Astrocyte of the cerebellum (primary cell): ENCODE measurements at regions not wholly inside any gene's neighbourhood (a gene's known extent, or its start where the extent isn't known, plus 50 kb on each side); places are given as distances from the start of the nearest gene placed in this dataset.

ENCODE experiments used
- DNase-seq: peaks from one replicate; pipeline ENCODE4 v3.0.0-alpha.2; 2011; ENCODE audit warnings: low read depth
- H3K4me3 ChIP-seq: 2 replicates; pipeline ENCODE4 v1.5.1; 2011; ENCODE audit warnings: mild to moderate bottlenecking, low read depth, low read length, moderate library complexity
- CTCF ChIP-seq: IDR thresholded peaks from 2 replicates; pipeline ENCODE4 v1.5.1; 2012; ENCODE audit warnings: low read length, low read depth, moderate library complexity, mild to moderate bottlenecking; ENCODE audit errors: missing control alignments
- in situ Hi-C: cut with HindIII; loops from 2 replicates; pipeline ENCODE4 v1.10.0; 2017; ENCODE audit warnings: low sequenced_read_pairs

DNA sequence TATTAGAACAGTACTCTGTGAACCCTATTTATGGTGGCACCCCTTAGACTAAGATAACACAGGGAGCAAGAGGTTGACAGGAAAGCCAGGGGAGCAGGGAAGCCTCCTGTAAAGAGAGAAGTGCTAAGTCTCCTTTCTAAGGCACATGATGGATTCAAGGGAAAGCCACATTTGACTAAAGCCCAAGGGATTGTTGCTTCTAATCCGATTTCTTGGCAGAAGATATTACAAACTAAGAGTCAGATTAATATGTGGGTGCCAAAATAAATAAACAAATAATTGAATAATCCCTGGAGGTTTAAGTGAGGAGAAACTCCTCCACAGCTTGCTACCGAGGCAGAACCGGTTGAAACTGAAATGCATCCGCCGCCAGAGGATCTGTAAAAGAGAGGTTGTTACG, 333.2 kb downstream of the SOX11 start:
- no peak for DNase-seq
- no peak overlapping the region for H3K4me3 ChIP-seq
- in situ Hi-C loops = no loop called here
- no peak for TF ChIP-seq CTCF

GRCh38 chr2:6027066-6027465, 334.9 kb downstream of the SOX11 start:
- DNase-seq = no peak
- H3K4me3 ChIP-seq = no peak overlapping the region
- in situ Hi-C loops = no loop called here
- no peak for TF ChIP-seq CTCF

- TF ChIP-seq CTCF = no peak
- no peak overlapping the region for H3K4me3 ChIP-seq
- in situ Hi-C loops = no loop called here
- DNase-seq = no peak
Measured at GRCh38 chr2:6031200-6031867, 339.1 kb downstream of the SOX11 start.

- TF ChIP-seq CTCF = no peak
- in situ Hi-C loops = no loop called here
- DNase-seq = no peak
- H3K4me3 ChIP-seq = no peak overlapping the region
Measured at GRCh38 chr2:6036211-6036610, 344.0 kb downstream of the SOX11 start.

- no peak overlapping the region for H3K4me3 ChIP-seq
- TF ChIP-seq CTCF = no peak
- no peak for DNase-seq
- in situ Hi-C loops = no loop called here
Measured at GRCh38 chr2:6043238-6043637, 351.1 kb downstream of the SOX11 start.

GRCh38 chr2:6052649-6053048, 360.5 kb downstream of the SOX11 start:
- no peak for TF ChIP-seq CTCF
- DNase-seq = no peak
- no peak overlapping the region for H3K4me3 ChIP-seq
- in situ Hi-C loops = no loop called here
